ENCODE measurements at regions not wholly inside any gene's neighbourhood (a gene's known extent, or its start where the extent isn't known, plus 50 kb on each side); places are given as distances from the start of the nearest gene placed in this dataset.
A peak's percentile ranks its signal among the peaks of the same experiment; 100 is the strongest.

GRCh38 chr12:78778339-78778738, 86.2 kb upstream of the SYT1 start:
- peak in 1 of 2 donors; percentile 35 for DNase-seq (ENCODE audit: low read depth in 2 of 2)

DNA sequence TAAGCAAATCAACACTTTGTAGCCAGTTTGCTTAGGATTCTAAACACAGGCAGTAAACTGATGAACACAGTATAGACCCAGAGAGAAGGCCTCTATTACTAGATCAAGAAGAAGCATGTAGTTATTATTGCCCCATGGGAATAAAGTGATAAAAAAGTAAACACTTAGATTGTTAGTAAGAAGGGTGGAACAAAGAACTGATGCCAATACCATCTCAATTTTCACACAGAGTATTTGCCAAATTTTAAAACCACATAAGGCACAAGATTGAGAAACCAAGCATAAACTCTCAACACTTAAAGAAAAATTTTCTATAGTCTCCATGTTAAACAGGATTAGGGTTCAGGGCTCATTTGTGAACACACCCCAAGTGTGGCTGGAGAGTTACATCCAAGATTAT, 77.0 kb upstream of the SYT1 start:
- DNase-seq (ENCODE audit: low read depth in 2 of 2): no peak

GRCh38 chr12:78790148-78790547, 74.4 kb upstream of the SYT1 start:
- DNase-seq (ENCODE audit: low read depth in 2 of 2): no peak

DNA sequence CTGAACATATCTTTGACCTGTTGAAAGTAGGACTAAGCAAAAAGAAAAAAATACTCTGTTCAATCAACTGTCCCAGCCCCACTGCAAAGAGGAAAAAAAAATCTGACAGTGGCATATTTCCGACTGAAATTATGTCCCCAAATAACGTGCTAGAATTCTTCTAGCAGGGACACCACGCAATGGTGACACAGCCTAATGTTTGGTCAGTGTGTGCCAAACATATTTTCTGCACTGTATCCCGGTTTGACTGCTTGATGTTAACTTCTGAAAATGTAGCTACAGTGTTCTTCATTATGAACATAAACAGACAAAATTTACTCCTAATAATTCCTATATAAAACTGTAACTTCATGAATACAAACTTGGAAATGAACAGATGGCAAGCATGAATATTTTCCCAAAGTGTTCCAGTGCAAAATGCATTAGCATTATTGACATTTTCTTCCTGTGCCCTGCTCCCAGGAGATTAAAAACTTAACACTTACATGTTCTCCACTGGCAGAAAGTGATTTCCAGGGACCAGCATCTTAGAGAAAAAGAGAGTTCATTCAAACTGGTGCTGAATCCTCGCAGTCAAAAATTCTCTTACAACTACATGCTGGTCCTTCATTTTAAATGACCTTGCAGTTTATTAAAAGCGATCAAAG, 72.4 kb upstream of the SYT1 start:
- no peak for DNase-seq (ENCODE audit: low read depth in 2 of 2)

DNA sequence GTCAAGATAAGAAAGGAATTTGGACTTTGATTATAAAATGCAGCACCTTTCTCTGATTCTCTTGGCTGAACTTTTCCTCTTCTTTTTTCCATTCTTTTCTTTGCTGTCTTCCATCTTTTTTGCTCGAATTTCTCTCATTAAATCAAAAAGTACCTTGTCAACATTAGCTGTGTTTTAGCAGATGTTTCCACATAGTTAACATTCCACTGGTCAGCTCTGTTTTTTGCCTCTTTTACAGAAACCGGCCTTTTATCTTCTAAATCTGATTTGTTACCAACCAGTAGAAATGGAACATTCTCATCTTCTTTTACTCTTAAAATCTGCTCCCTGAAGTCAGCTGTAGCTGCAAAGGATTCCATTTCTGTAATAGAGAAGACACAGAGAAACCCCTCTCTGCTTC, 71.1 kb upstream of the SYT1 start:
- no peak for DNase-seq (ENCODE audit: low read depth in 2 of 2)

GRCh38 chr12:78793982-78794381, 70.6 kb upstream of the SYT1 start:
- no peak for DNase-seq (ENCODE audit: low read depth in 2 of 2)

DNA sequence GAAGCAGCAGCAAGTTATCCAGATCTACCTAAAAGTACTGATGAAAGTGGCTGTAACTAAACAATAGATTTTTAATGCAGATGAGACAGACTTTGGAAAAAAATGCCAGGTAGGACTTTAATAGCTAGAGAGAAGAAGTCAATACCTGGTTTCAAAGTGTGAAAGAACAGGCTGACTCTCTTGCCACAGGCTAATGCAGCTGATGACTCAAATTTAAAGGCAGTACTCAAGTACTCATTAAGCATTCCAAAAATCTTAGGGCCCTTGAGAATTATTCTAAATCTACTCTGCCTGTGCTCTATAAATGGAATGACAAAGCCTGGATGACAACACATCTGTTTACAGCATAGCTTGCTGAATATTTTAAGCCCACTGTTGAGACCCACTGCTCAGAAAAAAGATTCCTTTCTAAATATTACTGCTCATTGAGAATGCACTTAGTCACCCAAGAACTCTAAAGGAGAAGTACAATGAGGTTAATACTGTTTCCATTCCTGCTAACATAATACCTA, 68.6 kb upstream of the SYT1 start:
- DNase-seq (ENCODE audit: low read depth in 2 of 2): no peak

DNA sequence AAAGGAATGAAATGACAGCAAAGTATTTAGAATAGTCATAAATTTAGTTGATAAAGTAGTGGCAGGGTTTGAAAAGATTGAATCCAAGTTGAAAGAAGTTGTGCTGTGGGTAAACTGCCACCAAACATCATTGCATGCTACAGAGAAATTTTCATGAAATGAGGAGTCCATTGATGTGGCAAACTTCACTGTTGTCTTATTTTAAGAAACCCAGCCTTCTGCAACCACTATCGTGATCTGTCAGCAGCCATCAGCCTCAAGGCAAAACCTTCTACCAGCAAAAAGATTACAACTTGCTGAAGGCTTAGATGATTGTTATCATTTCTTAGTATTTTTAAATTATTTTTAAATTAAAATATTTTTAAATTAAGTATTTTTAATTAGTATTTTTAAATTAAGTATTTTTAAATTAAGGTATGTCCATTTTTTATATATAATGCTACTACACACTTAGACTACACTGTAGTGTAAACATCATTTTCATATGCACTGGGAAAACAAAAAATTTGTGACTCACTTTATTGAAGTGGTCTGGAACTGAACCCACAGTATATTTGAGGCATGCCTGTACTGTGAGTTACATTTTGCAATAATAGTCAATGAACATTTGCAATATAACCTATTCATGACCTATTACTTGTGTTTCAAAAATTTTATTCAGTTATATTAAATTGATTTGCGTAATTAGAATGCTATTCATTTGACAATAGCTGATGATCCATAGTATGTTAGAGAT, 67.2 kb upstream of the SYT1 start:
- no peak for DNase-seq (ENCODE audit: low read depth in 2 of 2)

DNA sequence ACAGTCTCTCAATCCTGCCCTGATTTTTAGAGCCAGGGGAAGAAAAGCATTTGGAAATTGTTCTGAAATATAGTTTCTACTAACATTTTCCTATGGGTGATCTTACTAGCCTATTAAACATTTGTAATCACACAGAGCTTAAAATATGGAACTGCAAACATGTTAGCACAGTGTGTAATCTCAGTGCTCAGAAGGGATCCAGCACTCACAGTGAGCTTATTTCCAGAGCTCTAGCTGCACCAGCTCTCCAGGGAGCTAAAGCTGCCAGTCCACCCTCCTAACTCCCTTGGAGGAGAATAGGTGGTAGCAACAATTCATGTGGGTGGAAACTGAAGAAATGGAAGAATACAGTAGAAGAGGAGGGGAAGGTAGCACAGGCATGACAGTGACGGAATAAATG, 64.9 kb upstream of the SYT1 start:
- no peak for DNase-seq (ENCODE audit: low read depth in 2 of 2)

- DNase-seq (ENCODE audit: low read depth in 2 of 2): peak in 1 of 2 donors; percentile 54
Measured at GRCh38 chr12:78802593-78802992, 62.0 kb upstream of the SYT1 start.

DNA sequence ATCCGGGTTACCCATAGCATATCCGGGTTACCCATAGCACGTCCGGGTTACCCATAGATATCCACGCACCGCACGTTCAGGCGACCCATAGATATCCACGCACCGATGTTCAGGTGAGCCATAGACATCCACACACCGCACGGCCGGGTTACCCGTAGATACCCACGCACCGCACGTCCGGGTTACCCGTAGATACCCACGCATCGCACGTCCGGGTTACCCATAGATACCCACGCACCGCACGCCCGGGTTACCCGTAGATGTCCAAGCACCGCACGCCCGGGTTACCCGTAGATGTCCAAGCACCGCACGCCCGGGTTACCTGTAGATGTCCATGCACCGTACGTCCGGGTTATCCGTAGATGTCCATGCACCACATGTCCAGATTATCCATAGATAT, 60.3 kb upstream of the SYT1 start:
- no peak for DNase-seq (ENCODE audit: low read depth in 2 of 2)
